ENCODE measurements at regions not wholly inside any gene's neighbourhood (a gene's known extent, or its start where the extent isn't known, plus 50 kb on each side); places are given as distances from the start of the nearest gene placed in this dataset.

GRCh38 chrX:44440006-44440405 is 96.5 kb upstream of the EFHC2 start:
- H3K4me1 ChIP-seq (ENCODE audit: low read depth), result no peaks in the 10 kb centered on the region
- no peak overlapping the region for H3K27ac ChIP-seq
- no peak for DNase-seq (ENCODE audit: low read depth in 1 of 2, low spot score in 1 of 2)
- H3K4me3 ChIP-seq, result no peak overlapping the region
- no peaks in the 10 kb centered on the region for H3K36me3 ChIP-seq
- TF ChIP-seq CTCF (IDR thresholded peaks at IDR 0.05; ENCODE audit: low read depth, low read length), result no peak
- H3K27me3 ChIP-seq, result no peaks in the 10 kb centered on the region
- H3K9me3 ChIP-seq (ENCODE audit: low read depth), result no peaks in the 10 kb centered on the region

- no peak for TF ChIP-seq CTCF (IDR thresholded peaks at IDR 0.05; ENCODE audit: low read depth, low read length)
- no peaks in the 10 kb centered on the region for H3K36me3 ChIP-seq
- no peak overlapping the region for H3K27ac ChIP-seq
- H3K4me3 ChIP-seq, result no peak overlapping the region
- H3K4me1 ChIP-seq (ENCODE audit: low read depth), result no peaks in the 10 kb centered on the region
- H3K27me3 ChIP-seq, result no peaks in the 10 kb centered on the region
- no peaks in the 10 kb centered on the region for H3K9me3 ChIP-seq (ENCODE audit: low read depth)
- no peak for DNase-seq (ENCODE audit: low read depth in 1 of 2, low spot score in 1 of 2)
These were observed 95.8 kb upstream of the EFHC2 start for GRCh38 chrX:44439242-44439794.

GRCh38 chrX:44435047-44435446 is 91.6 kb upstream of the EFHC2 start:
- H3K4me3 ChIP-seq, result no peak overlapping the region
- TF ChIP-seq CTCF (IDR thresholded peaks at IDR 0.05; ENCODE audit: low read depth, low read length), result no peak
- H3K27ac ChIP-seq, result no peak overlapping the region
- no peak for DNase-seq (ENCODE audit: low read depth in 1 of 2, low spot score in 1 of 2)
- no peaks in the 10 kb centered on the region for H3K36me3 ChIP-seq
- no peaks in the 10 kb centered on the region for H3K9me3 ChIP-seq (ENCODE audit: low read depth)
- no peaks in the 10 kb centered on the region for H3K27me3 ChIP-seq
- no peaks in the 10 kb centered on the region for H3K4me1 ChIP-seq (ENCODE audit: low read depth)

- TF ChIP-seq CTCF (IDR thresholded peaks at IDR 0.05; ENCODE audit: low read depth, low read length), result no peak
- Histone ChIP-seq H3K27me3 (no peaks in the 10 kb centered on the region), H3K27ac (no peak overlapping the region), H3K36me3 (no peaks in the 10 kb centered on the region), H3K9me3 (ENCODE audit: low read depth) (no peaks in the 10 kb centered on the region), H3K4me1 (ENCODE audit: low read depth) (no peaks in the 10 kb centered on the region), H3K4me3 (no peak overlapping the region)
- no peak for DNase-seq (ENCODE audit: low read depth in 1 of 2, low spot score in 1 of 2)
These were observed 90.1 kb upstream of the EFHC2 start for GRCh38 chrX:44433556-44433955.

GRCh38 chrX:44432641-44433040 is 89.2 kb upstream of the EFHC2 start:
- Histone ChIP-seq H3K9me3 (ENCODE audit: low read depth) (no peaks in the 10 kb centered on the region), H3K36me3 (no peaks in the 10 kb centered on the region), H3K4me1 (ENCODE audit: low read depth) (no peaks in the 10 kb centered on the region), H3K4me3 (no peak overlapping the region), H3K27me3 (no peaks in the 10 kb centered on the region), H3K27ac (no peak overlapping the region)
- no peak for TF ChIP-seq CTCF (IDR thresholded peaks at IDR 0.05; ENCODE audit: low read depth, low read length)
- peak in 1 of 2 donors; percentile 36 for DNase-seq (ENCODE audit: low read depth in 1 of 2, low spot score in 1 of 2)

GRCh38 chrX:44431194-44431593 is 87.7 kb upstream of the EFHC2 start:
- no peaks in the 10 kb centered on the region for H3K4me1 ChIP-seq (ENCODE audit: low read depth)
- no peaks in the 10 kb centered on the region for H3K27me3 ChIP-seq
- H3K27ac ChIP-seq, result no peak overlapping the region
- peak in 1 of 2 donors; percentile 0 for DNase-seq (ENCODE audit: low read depth in 1 of 2, low spot score in 1 of 2)
- no peaks in the 10 kb centered on the region for H3K9me3 ChIP-seq (ENCODE audit: low read depth)
- TF ChIP-seq CTCF (IDR thresholded peaks at IDR 0.05; ENCODE audit: low read depth, low read length), result no peak
- no peak overlapping the region for H3K4me3 ChIP-seq
- H3K36me3 ChIP-seq, result no peaks in the 10 kb centered on the region

Data from cardiac muscle cell (in vitro differentiated cells and primary cell).